RPMI7951 (cell line): ENCODE measurements at regions not wholly inside any gene's neighbourhood (a gene's known extent, or its start where the extent isn't known, plus 50 kb on each side); places are given as distances from the start of the nearest gene placed in this dataset.

Source experiments
- DNase-seq: peaks from one replicate; pipeline ENCODE4 v3.0.0-alpha.2; 2012; ENCODE audit warnings: low read depth

DNA sequence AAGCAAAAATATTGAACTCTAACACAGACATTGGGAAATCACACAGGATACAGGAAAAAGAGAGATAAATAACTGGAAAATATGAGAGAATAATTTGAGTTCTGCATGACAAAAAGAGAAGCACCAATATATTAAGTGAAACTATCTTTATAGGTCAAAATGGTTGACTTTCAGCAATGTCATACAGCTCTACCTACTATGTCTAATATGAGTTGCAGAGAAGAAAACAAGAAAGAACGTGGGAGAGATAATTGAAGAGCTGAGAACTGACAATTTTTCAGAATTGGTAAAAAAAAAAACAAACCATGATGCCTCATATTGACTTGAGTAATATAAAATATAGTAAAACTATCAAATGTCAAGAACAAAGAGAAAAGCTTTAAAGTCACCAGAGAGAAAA lies 221.7 kb downstream of the BCL11B start:
- DNase-seq: no peak

DNA sequence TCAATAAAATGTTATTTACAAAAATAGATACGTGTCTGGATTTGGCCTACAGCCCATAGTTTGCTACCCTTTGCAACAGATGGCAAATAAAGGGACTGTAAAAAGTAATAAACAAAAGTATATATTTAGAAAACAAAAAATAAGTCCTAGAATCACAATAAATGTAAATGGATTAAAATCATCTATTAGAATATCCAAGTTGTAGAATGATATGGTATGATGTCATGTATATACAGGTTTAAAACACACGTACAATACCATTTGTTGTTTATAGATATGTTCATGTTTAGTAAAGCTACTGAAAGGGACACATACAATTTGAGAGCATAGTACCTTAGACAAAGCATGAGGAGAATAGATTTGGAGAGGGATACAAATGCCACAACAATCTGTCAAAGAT lies 219.5 kb downstream of the BCL11B start:
- no peak for DNase-seq

DNA sequence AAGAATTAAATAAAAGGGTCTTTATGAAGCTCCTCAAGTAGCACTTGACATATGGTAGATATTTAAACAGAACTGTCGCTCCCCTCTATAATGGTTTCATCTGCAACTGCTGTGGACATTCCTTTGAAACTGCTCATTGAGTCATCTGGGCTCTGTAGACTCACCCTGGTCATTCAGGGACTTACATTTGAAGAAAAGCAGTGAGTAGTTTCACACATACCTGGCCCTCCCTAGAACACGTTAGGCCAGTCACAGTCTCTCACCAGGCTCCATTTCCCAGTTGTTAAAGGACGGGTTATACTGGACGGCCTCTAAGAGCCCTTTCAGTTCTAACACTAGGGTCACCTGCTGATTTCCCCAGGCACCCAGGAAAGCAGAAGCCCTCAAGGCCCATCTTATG lies 217.0 kb downstream of the BCL11B start:
- peak; percentile 50 for DNase-seq

- peak; percentile 75 for DNase-seq
Measured at GRCh38 chr14:99055816-99056215, 216.2 kb downstream of the BCL11B start.

- no peak for DNase-seq
Measured at GRCh38 chr14:99057576-99058083, 214.4 kb downstream of the BCL11B start.

DNA sequence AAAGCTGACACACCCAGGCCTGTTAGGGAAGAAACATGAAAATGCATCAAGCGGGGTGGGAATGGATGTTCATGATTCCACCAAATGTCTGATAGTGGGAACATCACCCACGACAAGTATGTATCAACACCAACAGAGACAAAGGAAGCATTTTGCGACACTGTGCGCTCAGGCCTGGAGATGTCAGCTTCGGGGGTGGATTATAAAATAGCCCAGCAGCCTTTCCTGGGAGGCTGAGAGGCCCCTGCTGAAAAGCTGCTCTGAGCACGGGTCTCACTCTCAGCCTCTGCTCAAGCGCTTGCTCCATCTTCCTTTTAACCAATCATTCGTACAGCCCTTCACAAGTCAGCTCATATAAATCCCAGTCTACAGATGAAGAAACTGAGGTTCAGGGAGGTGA lies 213.5 kb downstream of the BCL11B start:
- no peak for DNase-seq

DNA sequence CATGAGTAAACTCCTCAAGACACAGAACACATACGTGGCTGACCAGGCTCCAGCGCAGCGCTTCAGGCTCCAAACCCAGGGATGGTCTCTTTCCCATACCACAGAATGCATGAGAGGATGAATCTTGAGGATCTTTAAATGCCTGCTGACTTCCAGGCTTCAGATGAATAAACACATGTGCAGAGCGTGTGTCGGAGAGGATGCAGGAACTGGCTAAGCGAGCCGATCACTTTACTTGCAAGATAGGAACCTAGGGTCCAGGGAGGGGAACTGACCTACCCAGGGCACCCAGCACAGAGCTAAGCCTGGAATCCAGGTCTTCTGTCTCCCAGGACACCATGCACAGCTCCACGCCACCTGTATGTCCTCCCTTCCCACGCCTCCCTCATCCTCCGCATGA lies 209.8 kb downstream of the BCL11B start:
- DNase-seq: no peak

GRCh38 chr14:99062772-99063418 lies 209.1 kb downstream of the BCL11B start:
- no peak for DNase-seq

DNA sequence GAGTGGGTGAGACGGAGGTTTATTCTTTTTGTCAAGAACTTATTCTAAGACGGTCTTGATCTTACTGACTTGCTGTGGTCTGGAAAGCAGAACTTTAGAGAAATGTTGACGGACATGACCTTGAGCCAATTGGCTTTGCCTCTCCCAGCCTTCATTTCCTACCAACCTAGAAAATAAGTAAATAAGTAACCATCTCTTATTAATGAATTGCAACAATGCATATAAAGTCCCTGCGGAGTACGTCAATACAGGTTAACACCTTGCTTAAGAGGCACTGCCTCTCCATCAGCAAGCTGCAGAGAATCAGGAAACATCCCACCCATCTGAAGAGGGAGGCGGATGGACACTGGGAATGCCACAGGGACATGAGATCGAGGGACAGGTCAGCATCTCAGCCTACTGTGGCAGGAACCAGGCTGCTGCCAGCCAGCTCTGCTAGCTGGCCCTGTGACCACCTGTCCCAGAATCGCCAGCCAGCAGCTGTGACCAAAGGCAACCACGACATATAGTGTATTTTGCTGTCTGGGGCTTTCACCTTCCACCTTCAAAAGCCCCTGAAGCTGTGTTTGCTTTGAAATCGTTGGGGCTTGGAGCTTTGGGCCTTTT lies 208.3 kb downstream of the BCL11B start:
- no peak for DNase-seq

DNA sequence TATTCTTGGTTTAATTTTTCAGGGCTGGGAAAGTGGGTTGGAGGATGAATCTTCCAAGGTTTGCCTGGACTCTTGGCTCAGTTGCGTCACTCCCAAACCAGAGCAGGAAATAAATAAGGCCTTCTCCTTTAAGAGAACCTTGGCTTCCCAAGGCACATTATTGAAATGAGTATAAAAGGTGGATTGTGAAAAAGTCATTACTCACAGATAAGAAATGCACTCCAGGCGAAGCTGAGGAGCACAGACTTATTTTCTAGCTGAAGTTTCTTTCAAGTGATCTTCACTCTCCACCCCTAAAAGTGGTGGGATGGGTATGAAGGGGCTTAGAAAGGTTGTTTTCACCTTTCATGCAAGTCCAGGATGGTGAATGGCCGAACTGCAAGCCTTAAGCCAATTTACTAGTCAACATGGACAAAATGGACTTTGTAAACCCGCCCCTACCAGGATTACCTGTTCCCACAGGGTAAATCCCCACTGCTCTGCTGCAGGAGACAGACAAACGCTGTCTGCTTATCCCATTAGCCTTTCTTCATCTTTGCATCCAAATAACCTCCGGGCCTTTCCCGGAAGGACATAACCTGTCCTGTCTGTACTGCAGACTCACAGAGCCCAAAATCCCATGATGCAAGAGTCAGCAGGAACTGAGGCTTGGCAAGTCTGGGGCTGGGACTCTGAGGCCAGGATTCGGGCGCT lies 207.6 kb downstream of the BCL11B start:
- DNase-seq: peak; percentile 33

DNA sequence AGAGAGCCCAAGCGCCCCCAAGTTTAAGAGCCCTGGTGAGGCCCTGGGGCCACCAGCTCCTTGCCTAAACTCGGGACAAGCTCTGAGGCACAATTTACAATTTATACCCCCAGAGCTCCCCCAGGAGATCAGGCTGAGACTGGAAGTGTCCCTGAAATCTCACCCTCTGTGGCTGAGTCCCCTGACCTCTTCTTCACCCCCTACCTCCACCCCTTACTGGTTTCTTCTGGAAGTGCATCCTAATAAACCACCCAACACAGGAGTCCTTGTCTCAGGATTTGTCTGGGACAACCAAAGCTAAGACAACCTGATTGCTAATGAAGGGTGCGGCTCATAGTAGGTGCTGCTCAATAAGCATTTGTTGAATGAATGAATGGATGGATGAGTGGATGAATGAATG lies 206.4 kb downstream of the BCL11B start:
- DNase-seq: no peak

DNA sequence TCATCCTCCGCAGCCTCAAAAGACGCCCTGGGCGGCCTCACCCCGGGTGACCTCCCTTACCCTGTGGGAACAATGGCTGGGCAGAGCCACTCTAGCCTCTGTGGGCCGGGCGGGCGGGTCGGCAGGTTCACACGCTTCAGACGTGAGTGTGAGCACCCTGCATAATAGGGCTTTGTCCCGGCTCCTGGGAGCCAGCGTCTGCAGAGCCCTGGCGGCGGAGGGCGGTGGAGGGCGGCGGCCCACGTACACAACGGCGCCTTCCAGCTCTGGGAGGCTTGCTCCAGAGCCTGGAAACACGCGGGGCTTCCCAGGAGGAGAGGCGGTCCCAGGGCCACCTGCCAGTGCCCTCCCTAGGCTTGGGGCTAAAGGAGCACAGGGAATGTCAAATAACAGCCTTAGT lies 205.6 kb downstream of the BCL11B start:
- peak; percentile 54 for DNase-seq

DNA sequence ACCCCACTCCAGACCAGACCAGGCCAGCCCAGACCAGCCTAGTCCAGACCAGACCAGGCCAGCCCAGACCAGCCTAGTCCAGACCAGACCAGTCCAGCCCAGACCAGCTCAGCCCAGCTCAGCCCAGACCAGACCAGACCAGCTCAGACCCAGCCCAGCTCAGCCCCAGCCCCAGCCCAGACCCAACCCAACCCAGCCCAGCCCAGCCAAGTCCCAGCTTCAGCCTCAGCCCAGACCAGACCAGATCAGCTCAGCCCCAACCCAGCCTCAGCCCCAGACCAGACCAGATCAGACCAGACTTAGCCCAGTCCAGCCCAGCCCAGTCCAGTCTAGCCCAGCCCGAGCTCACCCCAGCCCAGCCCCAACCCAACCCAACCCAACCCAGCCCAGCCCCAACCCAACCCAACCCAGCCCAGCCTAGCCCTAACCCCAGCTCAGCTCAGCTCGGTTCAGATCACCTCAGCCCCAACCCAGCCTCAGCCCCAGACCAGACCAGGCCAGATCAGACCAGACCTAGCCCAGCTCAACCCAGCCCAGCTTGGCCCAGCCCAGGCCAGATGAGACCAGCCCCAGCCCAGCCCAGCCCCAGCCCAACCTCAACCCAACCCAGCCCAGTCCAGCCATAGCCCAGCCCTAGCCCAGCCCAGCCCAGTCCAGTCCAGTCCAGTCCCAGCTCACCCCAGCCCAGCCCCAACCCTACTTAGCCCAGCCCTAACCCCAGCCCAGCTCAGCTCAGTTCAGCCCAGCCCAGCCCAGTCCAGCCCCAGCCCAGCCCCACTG lies 204.7 kb downstream of the BCL11B start:
- no peak for DNase-seq

GRCh38 chr14:99067927-99068326 lies 204.1 kb downstream of the BCL11B start:
- DNase-seq: no peak

- DNase-seq: no peak
Measured at GRCh38 chr14:99069946-99070345, 202.1 kb downstream of the BCL11B start.

- DNase-seq: no peak
Measured at GRCh38 chr14:99072433-99072832, 199.6 kb downstream of the BCL11B start.

GRCh38 chr14:99072956-99073355 lies 199.0 kb downstream of the BCL11B start:
- DNase-seq: no peak

- no peak for DNase-seq
Measured at GRCh38 chr14:99073431-99073830, 198.6 kb downstream of the BCL11B start.

DNA sequence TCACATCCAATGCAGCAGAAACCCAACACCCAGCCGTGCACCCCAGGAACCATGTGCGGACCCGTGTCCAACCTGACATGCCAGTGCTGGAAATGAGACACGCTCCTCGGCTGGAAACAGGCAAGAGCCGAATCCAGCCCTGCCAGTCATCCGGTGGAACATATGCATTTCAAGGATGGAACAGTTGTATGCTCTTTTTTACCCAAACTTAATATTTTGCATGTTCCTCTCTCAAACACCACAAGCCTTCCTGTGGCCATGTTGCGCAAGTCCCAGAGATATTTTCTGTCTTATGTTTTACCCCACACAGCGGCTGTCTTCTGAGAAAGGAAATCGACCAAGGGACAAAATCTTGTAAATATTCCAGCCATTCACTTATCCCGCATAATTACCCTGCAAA lies 196.9 kb downstream of the BCL11B start:
- peak; percentile 26 for DNase-seq

- DNase-seq: peak; percentile 20
Measured at GRCh38 chr14:99075771-99076375, 196.1 kb downstream of the BCL11B start.

DNA sequence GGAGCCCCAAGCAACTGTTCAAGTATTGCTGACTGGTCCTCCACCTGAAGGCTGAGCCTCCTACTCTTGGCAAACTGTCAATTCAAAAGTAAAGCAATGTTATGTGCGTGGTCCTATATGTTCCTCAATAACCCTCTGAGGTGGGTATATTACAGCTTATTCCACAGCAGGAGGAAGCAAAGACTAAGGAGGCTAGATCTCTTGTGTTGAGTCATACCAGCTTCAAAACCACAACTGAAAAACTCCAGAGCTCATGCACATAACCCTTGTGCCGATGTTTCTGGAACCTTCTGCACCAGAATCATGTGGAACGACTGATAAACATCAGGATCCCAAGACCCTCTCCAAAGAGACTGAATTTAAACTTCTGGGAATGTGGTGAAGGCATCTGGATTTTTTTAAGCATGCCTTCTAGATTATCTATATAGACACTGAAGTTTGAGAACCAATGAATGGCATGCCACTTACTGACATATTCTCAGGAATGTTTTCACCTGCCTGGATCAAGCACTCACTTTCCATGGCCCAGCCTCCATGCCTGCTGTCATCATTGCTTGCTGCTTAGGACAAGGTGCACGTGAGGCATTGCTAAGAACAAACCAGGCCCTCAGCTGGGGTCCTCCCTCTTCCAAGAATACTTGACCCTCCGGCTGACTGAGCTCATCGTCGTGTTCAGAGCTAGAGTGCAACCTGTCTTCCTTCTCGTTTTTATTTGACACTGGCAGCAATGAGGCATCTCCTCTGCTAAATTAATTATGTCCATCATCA lies 194.7 kb downstream of the BCL11B start:
- DNase-seq: peak; percentile 58
